Naive thymus-derived CD8-positive, alpha-beta T cell (primary cell): ENCODE measurements at regions not wholly inside any gene's neighbourhood (a gene's known extent, or its start where the extent isn't known, plus 50 kb on each side); places are given as distances from the start of the nearest gene placed in this dataset.

ENCODE experiments used
- ATAC-seq, 2 donors: fragments of 150-1000 bp; cut with Tn5 transposase in 1 of 2; sonication (Bioruptor Pico), chemical (Tn5 transposase) in 1 of 2; 1 replicate in 1 of 2; 2 replicates in 1 of 2; pipeline ENCODE4 v1.10.0; 2021; ENCODE audit warnings: mild to moderate bottlenecking in 2 of 2, moderate library complexity in 2 of 2
- POLR2A ChIA-PET: fragments of 350-600 bp; sonication (Branson Sonifier 250); formaldehyde crosslinking; loops from one replicate; lab custom pipeline; 2021; ENCODE audit warnings: antibody characterized with exemption; lab: Charles Lee
- DNase-seq, 10 donors: peaks; one replicate each; pipeline versions ENCODE4 v3.0.0 to v3.0.0-alpha.2; 2020 to 2022
- H3K27ac Mint-ChIP-seq, 10 donors: one replicate each; pipeline ENCODE4 v1.8.0; 2020 to 2022; ENCODE audit warnings: mild to moderate bottlenecking in 10 of 10, mixed read lengths in 10 of 10, moderate library complexity in 4 of 10, inconsistent platforms in 1 of 10
- H3K27me3 Mint-ChIP-seq, 5 donors: one replicate each; pipeline ENCODE4 v1.8.0; 2021 to 2022; ENCODE audit warnings: mixed read lengths in 5 of 5
- H3K36me3 Mint-ChIP-seq, 3 donors: one replicate each; pipeline ENCODE4 v1.8.0; 2020 to 2022; ENCODE audit warnings: mixed read lengths in 3 of 3, mild to moderate bottlenecking in 2 of 3, inconsistent platforms in 1 of 3
- H3K4me1 Mint-ChIP-seq, 4 donors: one replicate each; pipeline ENCODE4 v1.8.0; 2021 to 2022; ENCODE audit warnings: mixed read lengths in 4 of 4
- H3K4me3 Mint-ChIP-seq, 10 donors: one replicate each; pipeline ENCODE4 v1.8.0; 2020 to 2022; ENCODE audit warnings: mild to moderate bottlenecking in 10 of 10, mixed read lengths in 10 of 10, moderate library complexity in 6 of 10, inconsistent platforms in 1 of 10
- H3K9me3 Mint-ChIP-seq, 9 donors: one replicate each; pipeline ENCODE4 v1.8.0; 2020 to 2022; ENCODE audit warnings: mixed read lengths in 9 of 9, mild to moderate bottlenecking in 3 of 9, inconsistent platforms in 1 of 9, moderate library complexity in 1 of 9

- ATAC-seq, result no peak
- no peak overlapping the region for H3K4me3 Mint-ChIP-seq
- peaks cover 0 to 4% (median 0%) of the 10 kb centered on the region in 3 donors for H3K36me3 Mint-ChIP-seq
- no peaks in the 10 kb centered on the region for H3K27me3 Mint-ChIP-seq
- no peaks in the 10 kb centered on the region for H3K4me1 Mint-ChIP-seq
- H3K27ac Mint-ChIP-seq, result no peak overlapping the region
- POLR2A ChIA-PET, result no interaction called here
- no peak for DNase-seq
- peaks cover 0 to 26% (median 4%) of the 10 kb centered on the region in 9 donors for H3K9me3 Mint-ChIP-seq
Observed at GRCh38 chr5:163005949-163006348, 431.4 kb upstream of the CCNG1 start.

GRCh38 chr5:163022582-163023128 lies 414.7 kb upstream of the CCNG1 start:
- H3K27ac Mint-ChIP-seq, result no peak overlapping the region
- no peaks in the 10 kb centered on the region for H3K36me3 Mint-ChIP-seq
- no peaks in the 10 kb centered on the region for H3K27me3 Mint-ChIP-seq
- ATAC-seq (no peak), DNase-seq (no peak)
- no peaks in the 10 kb centered on the region for H3K4me1 Mint-ChIP-seq
- no peak overlapping the region for H3K4me3 Mint-ChIP-seq
- H3K9me3 Mint-ChIP-seq, result peaks cover 0 to 20% (median 5%) of the 10 kb centered on the region in 9 donors
- POLR2A ChIA-PET, result no interaction called here

- no peak overlapping the region for H3K27ac Mint-ChIP-seq
- no peaks in the 10 kb centered on the region for H3K36me3 Mint-ChIP-seq
- H3K9me3 Mint-ChIP-seq, result peaks cover 0 to 15% (median 8%) of the 10 kb centered on the region in 9 donors
- POLR2A ChIA-PET, result no interaction called here
- ATAC-seq (no peak), DNase-seq (no peak)
- H3K4me3 Mint-ChIP-seq, result no peak overlapping the region
- H3K27me3 Mint-ChIP-seq, result no peaks in the 10 kb centered on the region
- no peaks in the 10 kb centered on the region for H3K4me1 Mint-ChIP-seq
Observed at GRCh38 chr5:163023846-163024245, 413.5 kb upstream of the CCNG1 start.

- Mint-ChIP-seq H3K27me3 (no peaks in the 10 kb centered on the region), H3K9me3 (peaks cover 0 to 18% (median 9%) of the 10 kb centered on the region in 9 donors), H3K27ac (no peak overlapping the region), H3K36me3 (no peaks in the 10 kb centered on the region), H3K4me3 (no peak overlapping the region), H3K4me1 (no peaks in the 10 kb centered on the region)
- DNase-seq, result no peak
- POLR2A ChIA-PET, result no interaction called here
- no peak for ATAC-seq
Observed at GRCh38 chr5:163024936-163025335, 412.5 kb upstream of the CCNG1 start.

DNA sequence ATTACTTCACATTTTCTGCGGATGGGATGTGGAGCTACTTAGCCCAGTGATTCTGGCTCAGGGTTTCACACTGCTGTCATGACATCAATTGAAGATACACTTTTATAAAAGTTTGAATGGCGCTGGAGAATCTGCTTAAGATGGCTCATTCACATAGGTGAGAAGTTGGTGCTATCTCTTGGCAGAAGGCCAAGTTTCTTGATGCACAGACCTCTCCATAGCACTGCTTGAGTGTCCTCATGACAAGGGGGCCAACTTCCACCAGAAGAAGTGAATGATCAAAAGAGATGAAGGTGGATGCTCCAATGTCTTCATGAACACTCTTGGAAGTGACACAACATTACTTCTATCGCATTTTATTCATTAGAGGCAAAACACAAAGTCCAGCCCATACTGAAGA lies 403.7 kb upstream of the CCNG1 start:
- Mint-ChIP-seq H3K27ac (no peak overlapping the region), H3K4me1 (no peaks in the 10 kb centered on the region), H3K27me3 (no peaks in the 10 kb centered on the region), H3K4me3 (no peak overlapping the region), H3K36me3 (no peaks in the 10 kb centered on the region), H3K9me3 (peaks cover 2 to 52% (median 10%) of the 10 kb centered on the region in 9 donors)
- POLR2A ChIA-PET, result no interaction called here
- ATAC-seq (no peak), DNase-seq (no peak)

DNA sequence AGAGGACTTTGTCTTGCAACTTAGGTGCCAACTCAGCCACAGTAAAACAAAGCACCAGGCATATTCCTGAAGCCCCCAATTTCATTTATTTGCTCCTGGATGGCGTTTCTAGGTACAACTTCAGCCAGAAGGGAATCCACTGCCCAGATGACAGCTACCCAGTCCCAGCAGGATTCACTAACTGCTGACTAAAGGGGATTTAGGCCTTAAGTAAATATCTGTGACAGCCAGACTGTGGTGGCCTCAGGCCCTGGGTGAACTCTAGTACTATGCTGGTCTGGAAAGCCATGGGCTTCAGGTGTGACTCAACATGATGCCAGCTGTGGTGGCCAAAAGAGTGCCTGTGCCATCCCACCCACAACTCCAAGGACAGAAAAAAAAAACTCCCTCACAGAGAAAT lies 396.1 kb upstream of the CCNG1 start:
- no peaks in the 10 kb centered on the region for H3K27me3 Mint-ChIP-seq
- H3K9me3 Mint-ChIP-seq, result peaks cover 9 to 72% (median 22%) of the 10 kb centered on the region in 9 donors
- DNase-seq (no peak), ATAC-seq (no peak)
- no peaks in the 10 kb centered on the region for H3K4me1 Mint-ChIP-seq
- POLR2A ChIA-PET, result no interaction called here
- H3K4me3 Mint-ChIP-seq, result no peak overlapping the region
- H3K36me3 Mint-ChIP-seq, result no peaks in the 10 kb centered on the region
- peak overlapping the region in 1 of 10 donors; percentile 53 for H3K27ac Mint-ChIP-seq

DNA sequence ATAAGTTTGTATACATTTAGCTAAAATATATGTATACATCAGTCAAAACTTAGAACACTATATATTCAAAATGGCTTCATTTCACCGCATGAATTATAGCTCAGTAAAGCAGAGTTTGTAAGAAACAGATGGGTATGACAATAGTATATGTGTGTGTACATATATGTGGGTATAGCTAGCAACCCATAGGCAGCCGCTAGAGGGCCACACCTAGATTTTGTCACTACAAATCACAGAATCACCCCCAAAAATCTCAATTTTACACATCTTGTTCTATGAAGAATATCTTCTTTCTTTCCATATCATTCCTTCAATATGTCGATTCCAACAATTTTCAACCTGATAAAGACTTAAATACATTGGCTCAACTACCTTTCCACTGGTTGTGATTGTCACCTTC lies 357.8 kb upstream of the CCNG1 start:
- POLR2A ChIA-PET, result no interaction called here
- H3K4me3 Mint-ChIP-seq, result no peak overlapping the region
- no peaks in the 10 kb centered on the region for H3K4me1 Mint-ChIP-seq
- H3K9me3 Mint-ChIP-seq, result peaks cover 12 to 79% (median 30%) of the 10 kb centered on the region in 9 donors
- ATAC-seq (no peak), DNase-seq (no peak)
- no peak overlapping the region for H3K27ac Mint-ChIP-seq
- no peaks in the 10 kb centered on the region for H3K27me3 Mint-ChIP-seq
- peaks cover 0 to 10% (median 0%) of the 10 kb centered on the region in 3 donors for H3K36me3 Mint-ChIP-seq

GRCh38 chr5:163089230-163089629 lies 348.2 kb upstream of the CCNG1 start:
- ATAC-seq, result no peak
- H3K4me1 Mint-ChIP-seq, result no peaks in the 10 kb centered on the region
- H3K9me3 Mint-ChIP-seq, result peaks cover 0 to 21% (median 4%) of the 10 kb centered on the region in 9 donors
- DNase-seq, result no peak
- no peaks in the 10 kb centered on the region for H3K27me3 Mint-ChIP-seq
- H3K4me3 Mint-ChIP-seq, result no peak overlapping the region
- H3K36me3 Mint-ChIP-seq, result peaks cover 0 to 6% (median 0%) of the 10 kb centered on the region in 3 donors
- POLR2A ChIA-PET, result no interaction called here
- no peak overlapping the region for H3K27ac Mint-ChIP-seq

- peaks cover 0 to 17% (median 4%) of the 10 kb centered on the region in 9 donors for H3K9me3 Mint-ChIP-seq
- peaks cover 0 to 6% (median 0%) of the 10 kb centered on the region in 3 donors for H3K36me3 Mint-ChIP-seq
- POLR2A ChIA-PET, result no interaction called here
- DNase-seq, result no peak
- H3K4me3 Mint-ChIP-seq, result no peak overlapping the region
- H3K4me1 Mint-ChIP-seq, result no peaks in the 10 kb centered on the region
- H3K27ac Mint-ChIP-seq, result no peak overlapping the region
- ATAC-seq, result no peak
- H3K27me3 Mint-ChIP-seq, result no peaks in the 10 kb centered on the region
Observed at GRCh38 chr5:163089926-163090325, 347.5 kb upstream of the CCNG1 start.

DNA sequence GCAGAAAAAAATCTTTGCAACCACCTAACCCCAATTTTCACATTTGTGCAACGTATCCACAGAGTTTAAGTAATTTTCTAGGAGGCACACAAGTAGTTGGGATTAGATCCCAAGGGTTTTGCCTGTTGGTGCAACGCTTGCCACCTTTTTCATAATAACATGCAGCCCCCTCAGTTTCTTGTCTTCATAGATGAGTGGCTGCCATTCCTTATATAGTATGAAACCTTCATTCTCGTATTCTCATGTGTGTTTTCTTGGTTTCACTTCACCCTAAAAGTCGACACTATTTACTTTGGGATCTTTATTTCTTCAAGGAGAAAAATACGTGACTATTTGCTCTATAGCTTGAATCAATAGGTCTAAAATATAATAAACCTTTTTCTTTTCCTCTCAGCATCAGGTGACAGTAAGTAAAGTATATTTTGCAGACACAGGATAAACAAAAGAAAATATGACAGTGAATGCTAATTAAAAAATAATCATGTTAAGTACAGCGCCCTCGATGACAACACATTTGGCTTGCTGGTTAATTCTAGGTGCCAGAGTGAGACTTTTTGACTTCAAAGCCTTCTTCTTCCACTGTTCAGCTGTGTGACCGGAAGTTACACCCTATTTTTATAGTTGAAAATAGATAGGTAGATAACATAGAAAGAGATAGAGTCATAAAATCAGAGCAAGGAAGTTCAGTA lies 342.8 kb upstream of the CCNG1 start:
- H3K4me3 Mint-ChIP-seq, result no peak overlapping the region
- no peaks in the 10 kb centered on the region for H3K27me3 Mint-ChIP-seq
- H3K27ac Mint-ChIP-seq, result no peak overlapping the region
- no peaks in the 10 kb centered on the region for H3K4me1 Mint-ChIP-seq
- POLR2A ChIA-PET, result no interaction called here
- peaks cover 0 to 16% (median 0%) of the 10 kb centered on the region in 9 donors for H3K9me3 Mint-ChIP-seq
- H3K36me3 Mint-ChIP-seq, result no peaks in the 10 kb centered on the region
- ATAC-seq (no peak), DNase-seq (no peak)

GRCh38 chr5:163104464-163104863 lies 332.9 kb upstream of the CCNG1 start:
- H3K9me3 Mint-ChIP-seq, result peaks cover 0 to 24% (median 11%) of the 10 kb centered on the region in 9 donors
- DNase-seq, result no peak
- peaks cover 0 to 8% (median 0%) of the 10 kb centered on the region in 3 donors for H3K36me3 Mint-ChIP-seq
- no peak overlapping the region for H3K27ac Mint-ChIP-seq
- no peaks in the 10 kb centered on the region for H3K4me1 Mint-ChIP-seq
- no peaks in the 10 kb centered on the region for H3K27me3 Mint-ChIP-seq
- POLR2A ChIA-PET, result no interaction called here
- H3K4me3 Mint-ChIP-seq, result no peak overlapping the region
- no peak for ATAC-seq

DNA sequence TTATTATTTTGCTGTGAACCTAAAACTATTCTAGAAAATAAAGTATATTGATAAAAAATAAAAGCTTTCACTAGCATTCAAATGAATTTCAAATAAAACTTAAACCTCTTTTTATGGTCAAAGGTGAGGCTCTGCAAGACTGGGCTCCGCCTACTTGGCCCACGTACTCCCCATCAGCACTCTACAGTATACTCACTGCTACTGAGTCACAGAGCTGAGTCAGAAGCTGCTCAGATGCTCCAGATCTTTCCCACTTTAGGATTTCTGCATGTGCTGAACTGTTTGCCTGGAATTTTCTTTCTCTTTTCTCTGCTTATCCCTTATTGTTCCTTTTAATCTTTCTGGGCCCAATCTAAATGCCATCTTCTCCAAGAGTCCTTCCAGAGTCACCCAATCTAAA lies 331.9 kb upstream of the CCNG1 start:
- no peak overlapping the region for H3K4me3 Mint-ChIP-seq
- POLR2A ChIA-PET, result no interaction called here
- H3K36me3 Mint-ChIP-seq, result peaks cover 0 to 8% (median 0%) of the 10 kb centered on the region in 3 donors
- DNase-seq (no peak), ATAC-seq (no peak)
- no peaks in the 10 kb centered on the region for H3K27me3 Mint-ChIP-seq
- H3K9me3 Mint-ChIP-seq, result peaks cover 0 to 24% (median 12%) of the 10 kb centered on the region in 9 donors
- no peak overlapping the region for H3K27ac Mint-ChIP-seq
- no peaks in the 10 kb centered on the region for H3K4me1 Mint-ChIP-seq

- Mint-ChIP-seq H3K4me3 (no peak overlapping the region), H3K27ac (no peak overlapping the region), H3K9me3 (peaks cover 0 to 24% (median 11%) of the 10 kb centered on the region in 9 donors), H3K36me3 (peaks cover 0 to 3% (median 0%) of the 10 kb centered on the region in 3 donors), H3K4me1 (no peaks in the 10 kb centered on the region), H3K27me3 (no peaks in the 10 kb centered on the region)
- POLR2A ChIA-PET, result no interaction called here
- no peak for ATAC-seq
- DNase-seq, result no peak
Observed at GRCh38 chr5:163106098-163106497, 331.3 kb upstream of the CCNG1 start.

DNA sequence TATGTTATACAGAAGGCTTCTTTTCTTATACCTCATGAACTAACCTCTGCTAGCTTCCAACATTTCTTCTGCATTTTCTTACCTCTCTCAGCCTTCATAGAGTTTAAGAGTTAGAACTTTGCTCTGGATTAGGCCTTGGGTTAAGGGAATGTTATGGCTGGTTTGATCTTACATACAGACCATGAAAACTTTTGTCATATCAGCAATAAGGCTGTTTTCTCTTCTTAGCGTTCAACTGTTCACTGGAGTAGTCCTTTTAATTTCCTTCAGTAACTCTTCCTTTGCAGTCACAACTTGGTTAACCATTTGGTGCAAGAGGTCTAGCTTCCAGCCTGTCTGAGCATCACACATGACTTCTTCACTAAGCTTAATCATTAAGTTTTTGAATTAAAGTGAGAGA lies 329.0 kb upstream of the CCNG1 start:
- Mint-ChIP-seq H3K9me3 (peaks cover 0 to 35% (median 5%) of the 10 kb centered on the region in 9 donors), H3K36me3 (no peaks in the 10 kb centered on the region), H3K27ac (no peak overlapping the region), H3K4me3 (no peak overlapping the region), H3K4me1 (no peaks in the 10 kb centered on the region), H3K27me3 (no peaks in the 10 kb centered on the region)
- DNase-seq (no peak), ATAC-seq (no peak)
- POLR2A ChIA-PET, result no interaction called here
